HEK293 (cell line): ENCODE measurements at regions not wholly inside any gene's neighbourhood (a gene's known extent, or its start where the extent isn't known, plus 50 kb on each side); places are given as distances from the start of the nearest gene placed in this dataset.

Experiments
- GLIS1 ChIP-seq: fragments of 450-650 bp; formaldehyde crosslinking; IDR thresholded peaks from 2 replicates; pipeline ENCODE4 v1.5.1; 2016; ENCODE audit warnings: missing biosample characterization, missing genetic modification characterization
- KLF17 ChIP-seq: fragments of 450-650 bp; formaldehyde crosslinking; IDR thresholded peaks from 2 replicates; pipeline ENCODE4 v1.5.1; 2016; ENCODE audit warnings: missing biosample characterization, missing genetic modification characterization
- ZBTB20 ChIP-seq: fragments of 450-650 bp; formaldehyde crosslinking; IDR thresholded peaks from 2 replicates; pipeline ENCODE4 v1.5.1; 2016; ENCODE audit warnings: missing biosample characterization, missing genetic modification characterization
- ZEB2 ChIP-seq: fragments of 450-650 bp; formaldehyde crosslinking; IDR thresholded peaks from 2 replicates; pipeline ENCODE4 v1.5.1; 2016; ENCODE audit warnings: missing biosample characterization, missing genetic modification characterization
- ZFHX2 ChIP-seq: fragments of 450-650 bp; formaldehyde crosslinking; conservative IDR thresholded peaks from 2 replicates; pipeline ENCODE4 v1.5.1; 2016; ENCODE audit warnings: missing biosample characterization, missing genetic modification characterization
- ZNF133 ChIP-seq: fragments of 450-650 bp; formaldehyde crosslinking; IDR thresholded peaks from 2 replicates; pipeline ENCODE4 v1.5.1; 2016; ENCODE audit warnings: missing biosample characterization, missing genetic modification characterization
- ZNF146 ChIP-seq: fragments of 450-650 bp; formaldehyde crosslinking; IDR thresholded peaks from 2 replicates; pipeline ENCODE4 v1.5.1; 2016; ENCODE audit warnings: missing biosample characterization, missing genetic modification characterization
- ZNF19 ChIP-seq: fragments of 450-650 bp; formaldehyde crosslinking; IDR thresholded peaks from 2 replicates; pipeline ENCODE4; 2016; ENCODE audit warnings: missing biosample characterization, missing genetic modification characterization, low read depth
- ZNF426 ChIP-seq: fragments of 450-650 bp; formaldehyde crosslinking; IDR thresholded peaks from 2 replicates; pipeline ENCODE4 v1.5.1; 2017; ENCODE audit warnings: missing biosample characterization, missing genetic modification characterization, mild to moderate bottlenecking, inconsistent platforms, moderate library complexity
- ZNF558 ChIP-seq: fragments of 450-650 bp; formaldehyde crosslinking; IDR thresholded peaks from 2 replicates; pipeline ENCODE4 v1.5.1; 2016; ENCODE audit warnings: missing biosample characterization, missing genetic modification characterization
- ZNF610 ChIP-seq: fragments of 450-650 bp; formaldehyde crosslinking; IDR thresholded peaks from 2 replicates; pipeline ENCODE4 v1.5.1; 2016; ENCODE audit warnings: missing biosample characterization, missing genetic modification characterization, borderline replicate concordance
- TF ChIP-seq, protein P1 (sequence below): fragments of 450-650 bp; formaldehyde crosslinking; IDR thresholded peaks from 2 replicates; pipeline ENCODE4 v1.5.1; 2016; ENCODE audit warnings: missing biosample characterization, missing genetic modification characterization

GRCh38 chr5:133750356-133750755 lies 138.0 kb upstream of the FSTL4 start:
- TF ChIP-seq, protein P1, sequence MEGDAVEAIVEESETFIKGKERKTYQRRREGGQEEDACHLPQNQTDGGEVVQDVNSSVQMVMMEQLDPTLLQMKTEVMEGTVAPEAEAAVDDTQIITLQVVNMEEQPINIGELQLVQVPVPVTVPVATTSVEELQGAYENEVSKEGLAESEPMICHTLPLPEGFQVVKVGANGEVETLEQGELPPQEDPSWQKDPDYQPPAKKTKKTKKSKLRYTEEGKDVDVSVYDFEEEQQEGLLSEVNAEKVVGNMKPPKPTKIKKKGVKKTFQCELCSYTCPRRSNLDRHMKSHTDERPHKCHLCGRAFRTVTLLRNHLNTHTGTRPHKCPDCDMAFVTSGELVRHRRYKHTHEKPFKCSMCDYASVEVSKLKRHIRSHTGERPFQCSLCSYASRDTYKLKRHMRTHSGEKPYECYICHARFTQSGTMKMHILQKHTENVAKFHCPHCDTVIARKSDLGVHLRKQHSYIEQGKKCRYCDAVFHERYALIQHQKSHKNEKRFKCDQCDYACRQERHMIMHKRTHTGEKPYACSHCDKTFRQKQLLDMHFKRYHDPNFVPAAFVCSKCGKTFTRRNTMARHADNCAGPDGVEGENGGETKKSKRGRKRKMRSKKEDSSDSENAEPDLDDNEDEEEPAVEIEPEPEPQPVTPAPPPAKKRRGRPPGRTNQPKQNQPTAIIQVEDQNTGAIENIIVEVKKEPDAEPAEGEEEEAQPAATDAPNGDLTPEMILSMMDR (tag by site-specific recombination), result no peak
- TF ChIP-seq ZNF133 (tag by site-specific recombination), result no peak
- TF ChIP-seq ZNF19 (tag by site-specific recombination), result no peak
- TF ChIP-seq GLIS1 (tag by site-specific recombination), result no peak
- TF ChIP-seq ZNF558 (tag by site-specific recombination), result no peak
- no peak for TF ChIP-seq KLF17 (tag by site-specific recombination)
- TF ChIP-seq ZEB2 (tag by site-specific recombination), result no peak
- no peak for TF ChIP-seq ZNF426 (tag by site-specific recombination)
- no peak for TF ChIP-seq ZFHX2 (tag by site-specific recombination)
- no peak for TF ChIP-seq ZNF146 (tag by site-specific recombination)
- TF ChIP-seq ZBTB20 (tag by site-specific recombination), result no peak
- TF ChIP-seq ZNF610 (tag by site-specific recombination), result no peak
